B cell (primary cell): ENCODE measurements at regions not wholly inside any gene's neighbourhood (a gene's known extent, or its start where the extent isn't known, plus 50 kb on each side); places are given as distances from the start of the nearest gene placed in this dataset.

ENCODE experiments used
- ATAC-seq: fragments of 200-7000 bp; cut with Tn5 transposase; one replicate; pipeline ENCODE4 v1.10.0; 2021; ENCODE audit warnings: low read depth, mild to moderate bottlenecking, moderate number of reproducible peaks, moderate library complexity
- CTCF ChIA-PET: fragments of 350-600 bp; sonication (Branson Sonifier 250); formaldehyde crosslinking; loops from one replicate; lab custom pipeline; 2021; ENCODE audit warnings: antibody characterized with exemption, inconsistent platforms; lab: Charles Lee
- POLR2A ChIA-PET: fragments of 350-600 bp; sonication (Branson Sonifier 250); formaldehyde crosslinking; loops from one replicate; lab custom pipeline; 2021; ENCODE audit warnings: antibody characterized with exemption; lab: Charles Lee
- DNase-seq: peaks from one replicate; pipeline ENCODE4 v3.0.0; 2013
- H2AFZ ChIP-seq: 2 replicates; pipeline ENCODE4 v1.6.1; 2012; ENCODE audit warnings: mild to moderate bottlenecking, low read depth, low read length; ENCODE audit not compliant: insufficient read depth, poor library complexity, severe bottlenecking
- H3K27ac ChIP-seq, 2 donors: 1 replicate in 1 of 2; 2 replicates in 1 of 2; pipeline ENCODE4 v1.5.1; 2012 to 2013; ENCODE audit warnings: low read length in 2 of 2, mild to moderate bottlenecking in 2 of 2, moderate library complexity in 1 of 2
- H3K27me3 ChIP-seq, 4 experiments: fragments of 200-600 bp in 1 of 4; sonication (generic) in 1 of 4; replicated peaks in 1 of 4; 1 replicate in 2 of 4; 2 replicates in 2 of 4; pipeline versions ENCODE4 v1.6.1 to v1.7.0; 2013 to 2016; ENCODE audit warnings: low read length in 3 of 4, mild to moderate bottlenecking in 2 of 4, mixed read lengths in 1 of 4, moderate library complexity in 1 of 4; ENCODE audit not compliant: insufficient read depth in 4 of 4, control insufficient read depth in 3 of 4; ENCODE audit errors: control extremely low read depth in 1 of 4
- H3K36me3 ChIP-seq, 2 experiments: replicated peaks in 1 of 2; 1 replicate in 1 of 2; 2 replicates in 1 of 2; pipeline versions ENCODE4 v1.6.1 to v1.7.1; 2013; ENCODE audit warnings: low read length in 1 of 2; ENCODE audit not compliant: insufficient read depth in 2 of 2, control insufficient read depth in 1 of 2; ENCODE audit errors: control extremely low read depth in 1 of 2, extremely low read depth in 1 of 2
- H3K4me1 ChIP-seq, 2 donors: fragments of 200-600 bp in 1 of 2; sonication (generic) in 1 of 2; 1 replicate in 1 of 2; 2 replicates in 1 of 2; pipeline versions ENCODE4 v1.5.1 to v1.6.1; 2013 to 2017; ENCODE audit warnings: low read length in 2 of 2; ENCODE audit not compliant: control insufficient read depth in 2 of 2, insufficient read depth in 2 of 2
- H3K4me2 ChIP-seq: replicated peaks from 2 replicates; pipeline ENCODE3; 2012; ENCODE audit warnings: mild to moderate bottlenecking, low read depth, low read length; ENCODE audit not compliant: poor library complexity, severe bottlenecking
- H3K4me3 ChIP-seq, 5 experiments: fragments of 200-600 bp in 1 of 5; sonication (generic) in 1 of 5; 1 replicate in 3 of 5; 2 replicates in 2 of 5; pipeline versions ENCODE4 v1.5.1 to v1.7.0; 2011 to 2016; ENCODE audit warnings: low read length in 4 of 5, mild to moderate bottlenecking in 4 of 5, low read depth in 2 of 5, control low read depth in 1 of 5, moderate library complexity in 1 of 5; ENCODE audit not compliant: insufficient read depth in 1 of 5; ENCODE audit errors: control extremely low read depth in 1 of 5, extremely low read depth in 1 of 5
- H3K79me2 ChIP-seq: fragments of 200-600 bp; sonication (generic); one replicate; pipeline ENCODE4 v1.6.0; 2016; ENCODE audit warnings: low read length; ENCODE audit not compliant: control insufficient read depth, insufficient read depth
- H3K9ac ChIP-seq: fragments of 200-600 bp; sonication (generic); 2 replicates; pipeline ENCODE4 v1.6.1; 2017; ENCODE audit warnings: mild to moderate bottlenecking, low read length, moderate library complexity
- H3K9me3 ChIP-seq, 3 donors: one replicate each; pipeline versions ENCODE4 v1.6.1 to v1.7.1; 2013; ENCODE audit warnings: low read length in 2 of 3; ENCODE audit not compliant: control insufficient read depth in 2 of 3, insufficient read depth in 1 of 3; ENCODE audit errors: control extremely low read depth in 1 of 3
- H4K20me1 ChIP-seq: 2 replicates; pipeline ENCODE4 v1.6.0; 2012; ENCODE audit warnings: mild to moderate bottlenecking, low read length; ENCODE audit not compliant: insufficient read depth, control insufficient read depth, poor library complexity, severe bottlenecking
- H3K27ac Mint-ChIP-seq: one replicate; pipeline ENCODE4 v1.8.0; 2021; ENCODE audit warnings: mixed read lengths
- H3K27me3 Mint-ChIP-seq: one replicate; pipeline ENCODE4 v1.8.0; 2021; ENCODE audit warnings: mixed read lengths
- H3K4me1 Mint-ChIP-seq: one replicate; pipeline ENCODE4 v1.8.0; 2021; ENCODE audit warnings: mixed read lengths
- H3K4me3 Mint-ChIP-seq: one replicate; pipeline ENCODE4 v1.8.0; 2021; ENCODE audit warnings: mixed read lengths
- H3K9me3 Mint-ChIP-seq: one replicate; pipeline ENCODE4 v1.8.0; 2022; ENCODE audit warnings: mixed read lengths; ENCODE audit not compliant: insufficient read depth
- CTCF ChIP-seq: fragments of 200-600 bp; IDR thresholded peaks from one replicate; pipeline ENCODE4 v1.8.0; 2022; ENCODE audit warnings: antibody characterized with exemption, mild to moderate bottlenecking
- EZH2 ChIP-seq: IDR thresholded peaks from 2 replicates; pipeline ENCODE4 v1.6.1; 2012; ENCODE audit warnings: borderline replicate concordance, low read depth, mild to moderate bottlenecking, moderate library complexity, low read length; ENCODE audit not compliant: insufficient read depth, poor library complexity, severe bottlenecking
- WGBS: methylation state at CpG from one replicate; pipeline ENCODE4 v1.1.5; 2013; ENCODE audit warnings: missing lambda C conversion rate; ENCODE audit not compliant: insufficient coverage; 5-methylcytosine and 5-hydroxymethylcytosine counted together
- intact Hi-C: fragments of 100-400 bp; cut with micrococcal nuclease; formaldehyde crosslinking; loops from one replicate; pipeline ENCODE4 v1.10.0; 2022

- Histone ChIP-seq H2AFZ (no peak overlapping the region), H3K9ac (no peak overlapping the region), H3K4me2 (no peak overlapping the region), H3K36me3 (no peaks in the 10 kb centered on the region), H3K9me3 (no peaks in the 10 kb centered on the region), H3K27ac (no peak overlapping the region), H3K79me2 (no peaks in the 10 kb centered on the region), H3K27me3 (no peaks in the 10 kb centered on the region), H3K4me1 (no peaks in the 10 kb centered on the region), H4K20me1 (no peaks in the 10 kb centered on the region), H3K4me3 (no peak overlapping the region)
- CTCF ChIA-PET: no interaction called here
- POLR2A ChIA-PET: no interaction called here
- H3K27ac Mint-ChIP-seq: no peak overlapping the region
- H3K9me3 Mint-ChIP-seq: no peaks in the 10 kb centered on the region
- no peak overlapping the region for H3K4me3 Mint-ChIP-seq
- ATAC-seq (no peak), DNase-seq (no peak)
- WGBS: no CpG with 5 or more reads among the region's 3 CpGs
- H3K4me1 Mint-ChIP-seq: no peaks in the 10 kb centered on the region
- H3K27me3 Mint-ChIP-seq: no peaks in the 10 kb centered on the region
- intact Hi-C loops: no loop called here
- TF ChIP-seq CTCF (no peak), EZH2 (no peak)
Observed at GRCh38 chr3:81197386-81197785, 564.1 kb downstream of the GBE1 start.

- no peak overlapping the region for H3K4me2 ChIP-seq
- Mint-ChIP-seq H3K4me3 (no peak overlapping the region), H3K27me3 (no peaks in the 10 kb centered on the region), H3K4me1 (no peaks in the 10 kb centered on the region), H3K9me3 (no peaks in the 10 kb centered on the region), H3K27ac (no peak overlapping the region)
- no peak overlapping the region for H3K4me3 ChIP-seq
- intact Hi-C loops: no loop called here
- no peak overlapping the region for H3K27ac ChIP-seq
- peaks cover 0 to 3% (median 0%) of the 10 kb centered on the region in 3 donors for H3K9me3 ChIP-seq
- no peaks in the 10 kb centered on the region for H3K36me3 ChIP-seq
- H4K20me1 ChIP-seq: no peaks in the 10 kb centered on the region
- no peak for TF ChIP-seq CTCF
- no peak for TF ChIP-seq EZH2
- no peak for DNase-seq
- ChIA-PET POLR2A (no interaction called here), CTCF (no interaction called here)
- H2AFZ ChIP-seq: no peak overlapping the region
- no peaks in the 10 kb centered on the region for H3K4me1 ChIP-seq
- ATAC-seq: no peak
- no CpG with 5 or more reads among the region's 1 CpG for WGBS
- H3K79me2 ChIP-seq: no peaks in the 10 kb centered on the region
- no peak overlapping the region for H3K9ac ChIP-seq
- no peaks in the 10 kb centered on the region for H3K27me3 ChIP-seq
Observed at GRCh38 chr3:81195478-81195877, 566.0 kb downstream of the GBE1 start.
